Liver (tissue), 8 donors: ENCODE measurements at regions not wholly inside any gene's neighbourhood (a gene's known extent, or its start where the extent isn't known, plus 50 kb on each side); places are given as distances from the start of the nearest gene placed in this dataset.
"Not testable (repeated sequence)": the region's sequence is repeated elsewhere in the genome, so short reads cannot be mapped to it uniquely, and the experiment has no call there.

Experiments
- DNase-seq: peaks from one replicate; pipeline ENCODE4 v3.0.0-alpha.2; 2017; ENCODE audit warnings: low spot score
- H3K27ac ChIP-seq, 2 donors: one replicate each; pipeline ENCODE4 v1.7.0; 2013; ENCODE audit warnings: inconsistent platforms in 2 of 2, low read length in 2 of 2, control low read depth in 1 of 2, low read depth in 1 of 2, mild to moderate bottlenecking in 1 of 2
- H3K27me3 ChIP-seq, 4 donors: one replicate each; pipeline versions ENCODE4 v1.6.1 to v1.7.0; 2013; ENCODE audit warnings: low read length in 3 of 4, inconsistent platforms in 1 of 4, mild to moderate bottlenecking in 1 of 4, moderate library complexity in 1 of 4; ENCODE audit not compliant: control insufficient read depth in 4 of 4, insufficient read depth in 4 of 4
- H3K36me3 ChIP-seq, 4 donors: one replicate each; pipeline versions ENCODE4 v1.6.1 to v1.7.0; 2013; ENCODE audit warnings: low read length in 3 of 4, mild to moderate bottlenecking in 3 of 4, low read depth in 1 of 4, moderate library complexity in 1 of 4; ENCODE audit not compliant: control insufficient read depth in 4 of 4, insufficient read depth in 3 of 4
- H3K4me1 ChIP-seq, 4 donors: one replicate each; pipeline versions ENCODE4 v1.6.1 to v1.7.0; 2013; ENCODE audit warnings: low read length in 3 of 4, mild to moderate bottlenecking in 3 of 4, moderate library complexity in 1 of 4; ENCODE audit not compliant: control insufficient read depth in 4 of 4, insufficient read depth in 4 of 4
- H3K4me3 ChIP-seq, 3 donors: one replicate each; pipeline versions ENCODE4 v1.6.1 to v1.7.0; 2013; ENCODE audit warnings: low read length in 3 of 3, control low read depth in 1 of 3, low read depth in 1 of 3, mild to moderate bottlenecking in 1 of 3
- H3K9ac ChIP-seq, 2 donors: one replicate each; pipeline ENCODE4 v1.7.0; 2013; ENCODE audit warnings: low read length in 2 of 2, mild to moderate bottlenecking in 2 of 2, moderate library complexity in 2 of 2, control low read depth in 1 of 2, low read depth in 1 of 2
- H3K9me3 ChIP-seq, 4 donors: one replicate each; pipeline versions ENCODE4 v1.6.1 to v1.7.0; 2013; ENCODE audit warnings: low read length in 3 of 4; ENCODE audit not compliant: control insufficient read depth in 4 of 4
- EGR1 ChIP-seq, 2 donors: IDR thresholded peaks; 2 replicates each; pipeline ENCODE4 v1.6.1; 2016 to 2018; ENCODE audit warnings: antibody characterized with exemption in 2 of 2, low read depth in 2 of 2
- FOXA1 ChIP-seq: IDR thresholded peaks from 2 replicates; pipeline ENCODE4 v1.6.1; 2016; ENCODE audit warnings: antibody characterized with exemption
- FOXA2 ChIP-seq: IDR thresholded peaks from 2 replicates; pipeline ENCODE4 v1.6.1; 2016; ENCODE audit warnings: antibody characterized with exemption
- GABPA ChIP-seq, 2 donors: IDR thresholded peaks in 1 of 2; conservative IDR thresholded peaks in 1 of 2; 2 replicates each; pipeline ENCODE4 v1.6.1; 2016; ENCODE audit warnings: antibody characterized with exemption in 2 of 2, mild to moderate bottlenecking in 1 of 2, moderate library complexity in 1 of 2
- HNF4G ChIP-seq: IDR thresholded peaks from 2 replicates; pipeline ENCODE4 v1.6.1; 2016; ENCODE audit warnings: antibody characterized with exemption
- JUND ChIP-seq, 2 donors: IDR thresholded peaks; 2 replicates each; pipeline ENCODE4 v1.6.1; 2016; ENCODE audit warnings: antibody characterized with exemption in 2 of 2
- NR2F2 ChIP-seq: IDR thresholded peaks from 2 replicates; pipeline ENCODE4 v1.6.1; 2016; ENCODE audit warnings: antibody characterized with exemption
- RAD21 ChIP-seq, 2 donors: IDR thresholded peaks; 2 replicates each; pipeline ENCODE4 v1.6.1; 2016; ENCODE audit warnings: antibody characterized with exemption in 2 of 2, mild to moderate bottlenecking in 2 of 2
- RXRA ChIP-seq, 2 donors: IDR thresholded peaks; 2 replicates each; pipeline ENCODE4 v1.6.1; 2017 to 2018; ENCODE audit warnings: antibody characterized with exemption in 2 of 2, mild to moderate bottlenecking in 1 of 2
- SP1 ChIP-seq: IDR thresholded peaks from 2 replicates; pipeline ENCODE4 v1.6.1; 2018; ENCODE audit warnings: antibody characterized with exemption, mild to moderate bottlenecking
- TAF1 ChIP-seq: conservative IDR thresholded peaks from 2 replicates; pipeline ENCODE4 v1.6.1; 2016; ENCODE audit warnings: antibody characterized with exemption, mild to moderate bottlenecking
- YY1 ChIP-seq: IDR thresholded peaks from 2 replicates; pipeline ENCODE4 v1.6.1; 2016; ENCODE audit warnings: antibody characterized with exemption, mild to moderate bottlenecking
- WGBS: extraction: QIAGEN DNeasy Blood & Tissue Kit; methylation state at CpG from one replicate; pipeline ENCODE4 v1.1.7; 2013; 5-methylcytosine and 5-hydroxymethylcytosine counted together
- TF ChIP-seq, protein P1 (sequence below): fragments of 150-350 bp; IDR thresholded peaks from 2 replicates; pipeline ENCODE4 v1.5.1; 2017; ENCODE audit warnings: improper control_type of control experiment, low read depth, low read length; ENCODE audit not compliant: missing input control
- TF ChIP-seq, protein P2 (sequence below): IDR thresholded peaks from 2 replicates; pipeline ENCODE4 v1.6.1; 2016; ENCODE audit warnings: antibody characterized with exemption
- TF ChIP-seq, protein P3 (sequence below): IDR thresholded peaks from 2 replicates; pipeline ENCODE4 v1.6.1; 2016; ENCODE audit warnings: antibody characterized with exemption
- TF ChIP-seq, protein P4 (sequence below): IDR thresholded peaks from 2 replicates; pipeline ENCODE4 v1.6.1; 2016; ENCODE audit warnings: antibody characterized with exemption, mild to moderate bottlenecking
- donor health status: healthy.
- donor health status: healthy.
- donor health status: healthy.
- donor health status: healthy.
- donor health status: healthy.

DNA sequence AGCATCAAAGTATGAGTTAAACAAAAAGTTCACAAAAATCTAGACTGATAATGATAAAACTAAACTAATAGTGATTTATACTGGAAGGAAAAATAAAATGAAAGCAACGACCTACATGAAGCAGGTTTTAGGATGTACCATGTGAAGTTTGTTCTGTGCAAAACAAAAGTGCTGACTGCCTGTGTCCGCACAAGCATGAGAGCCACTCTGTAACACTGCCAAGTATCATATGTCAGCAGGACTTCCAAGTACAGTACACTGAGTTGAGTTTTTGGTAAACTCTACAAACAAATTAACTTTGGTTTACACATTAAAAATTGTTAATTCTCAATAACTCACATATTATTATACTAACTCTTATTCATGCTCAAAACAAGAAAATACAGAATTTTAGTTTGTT, 459.0 kb downstream of the PDGFC start:
- WGBS = 49% methylated on average over 2 of the region's 2 CpGs
- no peak for TF ChIP-seq NR2F2
- TF ChIP-seq, protein P1, sequence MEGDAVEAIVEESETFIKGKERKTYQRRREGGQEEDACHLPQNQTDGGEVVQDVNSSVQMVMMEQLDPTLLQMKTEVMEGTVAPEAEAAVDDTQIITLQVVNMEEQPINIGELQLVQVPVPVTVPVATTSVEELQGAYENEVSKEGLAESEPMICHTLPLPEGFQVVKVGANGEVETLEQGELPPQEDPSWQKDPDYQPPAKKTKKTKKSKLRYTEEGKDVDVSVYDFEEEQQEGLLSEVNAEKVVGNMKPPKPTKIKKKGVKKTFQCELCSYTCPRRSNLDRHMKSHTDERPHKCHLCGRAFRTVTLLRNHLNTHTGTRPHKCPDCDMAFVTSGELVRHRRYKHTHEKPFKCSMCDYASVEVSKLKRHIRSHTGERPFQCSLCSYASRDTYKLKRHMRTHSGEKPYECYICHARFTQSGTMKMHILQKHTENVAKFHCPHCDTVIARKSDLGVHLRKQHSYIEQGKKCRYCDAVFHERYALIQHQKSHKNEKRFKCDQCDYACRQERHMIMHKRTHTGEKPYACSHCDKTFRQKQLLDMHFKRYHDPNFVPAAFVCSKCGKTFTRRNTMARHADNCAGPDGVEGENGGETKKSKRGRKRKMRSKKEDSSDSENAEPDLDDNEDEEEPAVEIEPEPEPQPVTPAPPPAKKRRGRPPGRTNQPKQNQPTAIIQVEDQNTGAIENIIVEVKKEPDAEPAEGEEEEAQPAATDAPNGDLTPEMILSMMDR = no peak
- no peak for TF ChIP-seq FOXA1
- no peak for TF ChIP-seq SP1
- TF ChIP-seq, protein P2, sequence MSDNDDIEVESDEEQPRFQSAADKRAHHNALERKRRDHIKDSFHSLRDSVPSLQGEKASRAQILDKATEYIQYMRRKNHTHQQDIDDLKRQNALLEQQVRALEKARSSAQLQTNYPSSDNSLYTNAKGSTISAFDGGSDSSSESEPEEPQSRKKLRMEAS = no peak
- TF ChIP-seq RAD21 (IDR thresholded peaks at IDR 0.05) = no peak
- TF ChIP-seq HNF4G = no peak
- no peak for TF ChIP-seq YY1
- no peak for TF ChIP-seq RXRA (IDR thresholded peaks at IDR 0.05)
- TF ChIP-seq FOXA2 = no peak
- TF ChIP-seq, protein P3, sequence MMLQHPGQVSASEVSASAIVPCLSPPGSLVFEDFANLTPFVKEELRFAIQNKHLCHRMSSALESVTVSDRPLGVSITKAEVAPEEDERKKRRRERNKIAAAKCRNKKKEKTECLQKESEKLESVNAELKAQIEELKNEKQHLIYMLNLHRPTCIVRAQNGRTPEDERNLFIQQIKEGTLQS = no peak
- no peak for TF ChIP-seq JUND (IDR thresholded peaks at IDR 0.05)
- no peak for TF ChIP-seq GABPA (IDR thresholded peaks at IDR 0.05 in 1 of 2, conservative IDR thresholded peaks at IDR 0.05 in 1 of 2)
- TF ChIP-seq TAF1 = no peak
- TF ChIP-seq, protein P4, sequence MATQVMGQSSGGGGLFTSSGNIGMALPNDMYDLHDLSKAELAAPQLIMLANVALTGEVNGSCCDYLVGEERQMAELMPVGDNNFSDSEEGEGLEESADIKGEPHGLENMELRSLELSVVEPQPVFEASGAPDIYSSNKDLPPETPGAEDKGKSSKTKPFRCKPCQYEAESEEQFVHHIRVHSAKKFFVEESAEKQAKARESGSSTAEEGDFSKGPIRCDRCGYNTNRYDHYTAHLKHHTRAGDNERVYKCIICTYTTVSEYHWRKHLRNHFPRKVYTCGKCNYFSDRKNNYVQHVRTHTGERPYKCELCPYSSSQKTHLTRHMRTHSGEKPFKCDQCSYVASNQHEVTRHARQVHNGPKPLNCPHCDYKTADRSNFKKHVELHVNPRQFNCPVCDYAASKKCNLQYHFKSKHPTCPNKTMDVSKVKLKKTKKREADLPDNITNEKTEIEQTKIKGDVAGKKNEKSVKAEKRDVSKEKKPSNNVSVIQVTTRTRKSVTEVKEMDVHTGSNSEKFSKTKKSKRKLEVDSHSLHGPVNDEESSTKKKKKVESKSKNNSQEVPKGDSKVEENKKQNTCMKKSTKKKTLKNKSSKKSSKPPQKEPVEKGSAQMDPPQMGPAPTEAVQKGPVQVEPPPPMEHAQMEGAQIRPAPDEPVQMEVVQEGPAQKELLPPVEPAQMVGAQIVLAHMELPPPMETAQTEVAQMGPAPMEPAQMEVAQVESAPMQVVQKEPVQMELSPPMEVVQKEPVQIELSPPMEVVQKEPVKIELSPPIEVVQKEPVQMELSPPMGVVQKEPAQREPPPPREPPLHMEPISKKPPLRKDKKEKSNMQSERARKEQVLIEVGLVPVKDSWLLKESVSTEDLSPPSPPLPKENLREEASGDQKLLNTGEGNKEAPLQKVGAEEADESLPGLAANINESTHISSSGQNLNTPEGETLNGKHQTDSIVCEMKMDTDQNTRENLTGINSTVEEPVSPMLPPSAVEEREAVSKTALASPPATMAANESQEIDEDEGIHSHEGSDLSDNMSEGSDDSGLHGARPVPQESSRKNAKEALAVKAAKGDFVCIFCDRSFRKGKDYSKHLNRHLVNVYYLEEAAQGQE = no peak
- no peak for TF ChIP-seq EGR1 (IDR thresholded peaks at IDR 0.05; ENCODE audit: low read depth in 2 of 2)
- H3K9me3 ChIP-seq = no peaks in the 10 kb centered on the region
- H3K4me3 ChIP-seq = no peak overlapping the region
- no peak overlapping the region for H3K27ac ChIP-seq
- H3K27me3 ChIP-seq = no peaks in the 10 kb centered on the region
- no peak for DNase-seq
- H3K4me1 ChIP-seq = no peaks in the 10 kb centered on the region
- H3K9ac ChIP-seq = no peak overlapping the region
- no peaks in the 10 kb centered on the region for H3K36me3 ChIP-seq

DNA sequence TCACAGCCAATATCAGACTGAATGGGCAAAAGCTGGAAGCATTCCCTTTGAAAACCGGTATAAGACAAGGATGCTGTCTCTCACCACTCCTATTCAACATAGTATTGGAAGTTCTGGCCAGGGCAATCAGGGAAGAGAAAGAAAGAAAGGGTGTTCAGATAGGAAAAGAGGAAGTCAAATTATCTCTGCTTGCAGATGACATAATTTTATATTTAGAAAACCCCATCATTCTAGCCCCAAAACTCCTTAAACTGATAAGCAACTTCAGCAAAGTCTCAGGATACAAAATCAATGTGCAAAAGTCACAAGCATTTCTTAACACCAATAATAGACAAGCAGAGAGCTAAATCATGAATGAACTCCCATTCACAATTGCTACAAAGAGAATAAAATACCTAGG, 461.7 kb downstream of the PDGFC start:
- 89% methylated on average over 1 of the region's 1 CpG for WGBS
- H3K4me3 ChIP-seq, H3K9me3 ChIP-seq, H3K4me1 ChIP-seq, DNase-seq, H3K27ac ChIP-seq, H3K27me3 ChIP-seq, H3K36me3 ChIP-seq, H3K9ac ChIP-seq: not testable (repeated sequence)
